ENCODE measurements at regions not wholly inside any gene's neighbourhood (a gene's known extent, or its start where the extent isn't known, plus 50 kb on each side); places are given as distances from the start of the nearest gene placed in this dataset.

DNA sequence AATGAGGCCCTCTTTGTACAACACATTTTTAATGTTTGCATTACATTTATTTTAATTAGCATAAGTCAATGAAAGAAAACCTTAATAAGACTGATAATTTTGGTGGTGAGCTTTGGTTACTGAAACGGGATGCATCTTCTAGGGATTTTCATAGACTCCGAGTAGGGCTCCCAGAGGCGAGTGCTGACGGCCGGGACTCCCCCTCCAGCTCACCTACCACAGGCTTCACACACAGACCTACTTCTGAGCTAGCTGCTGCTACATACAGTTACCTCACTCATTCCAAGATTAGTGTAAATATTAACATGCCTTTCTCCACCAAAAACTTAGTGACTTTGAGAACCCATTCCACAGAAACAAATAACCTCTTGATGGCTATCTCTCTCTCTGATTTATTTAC is 271.1 kb downstream of the GALR1 start:
- DNase-seq (ENCODE audit: low read depth): no peak

DNA sequence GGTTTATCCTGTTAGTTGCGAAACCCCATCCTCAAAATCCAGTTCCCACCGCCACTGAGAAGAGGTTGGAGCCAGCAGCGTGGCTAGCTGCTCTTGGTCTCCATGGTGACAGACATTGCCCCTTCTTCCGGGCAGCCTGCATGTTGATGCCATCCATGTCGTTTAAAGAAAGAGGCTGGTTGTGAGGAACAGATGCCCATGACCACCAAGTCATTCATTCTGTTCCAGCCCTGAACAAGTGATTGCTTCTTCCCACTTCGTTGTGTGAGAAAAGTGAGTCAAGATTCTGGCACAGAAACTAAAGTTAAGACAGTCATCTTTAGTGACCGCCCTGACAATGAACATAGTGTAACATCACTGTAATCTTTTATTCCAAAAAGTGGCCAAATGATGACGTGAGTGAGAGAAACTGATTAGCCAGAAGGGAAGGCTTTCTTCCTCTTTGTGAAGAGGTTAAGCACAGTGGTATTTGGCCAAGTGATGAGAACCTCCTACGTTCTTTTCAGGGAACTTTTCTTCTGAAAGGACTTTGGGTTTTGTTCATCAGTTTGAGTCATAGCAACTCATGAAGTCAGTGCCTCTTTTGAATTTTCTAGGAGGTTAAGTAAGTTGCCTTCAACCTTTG is 272.5 kb downstream of the GALR1 start:
- no peak for DNase-seq (ENCODE audit: low read depth)

DNA sequence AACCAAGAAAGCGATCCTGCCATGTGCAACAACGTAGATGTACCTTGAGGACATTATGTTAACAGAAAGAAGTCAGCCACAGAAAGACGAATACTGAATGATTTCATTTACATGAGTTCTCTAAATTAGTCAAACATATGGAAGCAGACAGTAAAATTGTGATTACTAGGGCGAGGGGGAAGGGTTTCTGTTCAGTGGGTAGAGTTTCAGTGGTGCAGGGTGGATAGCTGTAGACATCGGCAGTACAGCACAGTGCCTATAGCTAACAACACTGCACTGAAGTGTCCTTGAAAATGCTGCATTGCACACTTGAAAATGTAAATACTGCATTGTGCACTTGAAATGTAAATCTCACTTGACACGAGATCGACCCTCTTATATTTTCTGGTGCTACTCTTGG is 275.3 kb downstream of the GALR1 start:
- DNase-seq (ENCODE audit: low read depth): no peak

DNA sequence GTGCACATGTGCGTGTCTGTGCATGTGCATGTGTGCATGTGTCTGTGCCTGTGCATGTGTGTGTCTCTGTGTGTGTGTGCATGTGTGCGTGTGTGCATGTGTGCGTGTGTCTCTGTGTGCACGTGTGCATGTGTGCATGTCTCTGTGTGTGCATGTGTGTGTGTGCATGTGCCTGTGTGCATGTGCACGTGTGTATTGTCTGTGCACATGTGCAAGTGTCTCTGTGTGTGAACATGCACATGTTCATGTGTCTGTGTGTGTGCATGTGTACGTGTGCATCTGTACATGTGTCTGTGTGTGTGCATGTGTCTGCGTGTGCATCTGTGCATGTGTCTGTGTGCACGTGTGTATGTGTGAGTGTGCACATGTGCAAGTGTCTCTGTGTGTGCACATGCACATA is 277.3 kb downstream of the GALR1 start:
- no peak for DNase-seq (ENCODE audit: low read depth)

DNA sequence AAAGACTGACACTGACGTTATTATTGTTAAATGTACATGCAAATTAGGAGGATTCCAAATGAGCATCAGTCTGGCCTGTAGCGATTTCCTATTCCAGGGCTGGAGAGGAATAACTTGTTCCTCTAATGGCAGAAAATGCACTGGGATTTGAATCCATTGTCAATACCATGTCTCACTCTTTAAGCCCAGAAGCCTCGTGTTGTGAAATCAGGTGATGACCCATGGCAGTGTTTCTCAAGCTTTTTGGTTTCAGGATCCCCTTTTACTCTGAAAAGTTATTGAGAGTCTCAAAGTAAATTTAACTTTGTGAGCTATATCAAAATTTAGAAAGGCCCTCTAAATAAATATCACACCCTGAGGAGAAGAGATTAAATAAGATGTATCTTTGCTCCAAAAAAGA is 279.2 kb downstream of the GALR1 start:
- no peak for DNase-seq (ENCODE audit: low read depth)

DNA sequence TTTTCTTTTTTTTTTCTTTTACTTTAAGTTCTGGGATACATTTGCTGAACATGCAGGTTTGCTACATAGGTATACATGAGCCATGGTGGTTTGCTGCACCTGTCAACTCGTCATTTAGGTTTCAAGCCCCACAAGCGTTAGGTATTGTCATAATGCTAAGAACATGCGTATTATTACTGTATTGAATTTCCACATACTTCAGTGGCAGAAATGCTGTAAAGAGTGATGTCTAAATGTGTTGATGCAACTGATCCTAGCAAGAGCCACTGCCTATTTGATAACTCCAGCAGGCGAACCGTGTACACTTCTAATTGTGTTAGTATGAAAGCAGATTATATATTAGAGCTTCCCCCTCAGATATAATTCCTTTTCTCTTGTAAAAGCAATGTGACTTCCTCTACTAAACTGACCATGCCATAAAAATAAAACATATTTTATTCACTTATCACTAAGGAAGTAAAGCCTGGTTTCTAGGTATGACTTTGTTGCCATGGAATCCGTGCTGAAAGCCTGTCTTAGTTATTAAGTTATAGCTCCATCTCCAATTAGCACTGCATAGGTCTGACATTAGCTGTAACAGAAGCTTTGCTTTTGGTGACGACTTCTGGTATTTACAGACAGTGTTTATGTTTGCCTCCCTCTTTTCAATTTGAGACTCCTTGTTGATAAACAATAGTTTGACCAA is 280.0 kb downstream of the GALR1 start:
- DNase-seq (ENCODE audit: low read depth): no peak

DNA sequence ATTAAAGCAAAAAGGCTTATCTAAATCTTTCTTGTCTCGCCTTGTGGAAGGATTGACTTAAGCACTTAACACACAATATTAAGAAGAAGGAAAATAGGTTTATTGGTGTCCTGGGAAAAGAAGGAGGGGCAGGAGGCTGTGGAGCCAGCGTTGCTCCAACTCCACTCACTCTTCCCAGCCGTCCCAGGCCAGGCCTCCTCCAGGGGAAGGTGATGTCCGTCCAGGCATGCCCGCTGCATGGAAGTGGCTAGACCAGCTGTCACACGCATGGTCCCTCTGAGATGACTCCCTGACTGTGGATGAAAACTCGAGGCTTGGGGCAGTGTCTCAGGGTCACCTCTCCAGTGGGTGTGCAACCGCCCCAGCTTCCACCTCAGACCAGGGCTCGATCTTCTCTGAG is 281.1 kb downstream of the GALR1 start:
- no peak for DNase-seq (ENCODE audit: low read depth)

DNA sequence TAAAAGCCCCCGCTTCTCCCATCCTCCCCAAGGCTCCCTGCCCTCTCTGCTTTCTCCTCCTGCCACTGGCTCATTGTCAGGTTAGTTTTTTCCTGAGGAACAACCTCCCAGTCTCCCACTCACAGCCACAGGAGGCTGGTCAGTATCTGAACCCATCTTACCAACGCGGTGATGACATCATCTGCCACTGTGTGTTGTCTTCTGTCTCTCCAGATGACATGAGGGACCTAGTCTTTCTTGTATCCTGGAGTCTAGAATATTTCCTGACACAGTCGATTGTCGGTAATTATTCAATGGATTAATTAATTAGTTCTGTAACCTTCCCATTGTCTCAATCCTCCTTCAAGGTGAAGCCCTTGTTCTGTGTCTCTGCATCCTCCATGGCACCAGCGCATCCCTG is 290.2 kb downstream of the GALR1 start:
- DNase-seq (ENCODE audit: low read depth): no peak

DNA sequence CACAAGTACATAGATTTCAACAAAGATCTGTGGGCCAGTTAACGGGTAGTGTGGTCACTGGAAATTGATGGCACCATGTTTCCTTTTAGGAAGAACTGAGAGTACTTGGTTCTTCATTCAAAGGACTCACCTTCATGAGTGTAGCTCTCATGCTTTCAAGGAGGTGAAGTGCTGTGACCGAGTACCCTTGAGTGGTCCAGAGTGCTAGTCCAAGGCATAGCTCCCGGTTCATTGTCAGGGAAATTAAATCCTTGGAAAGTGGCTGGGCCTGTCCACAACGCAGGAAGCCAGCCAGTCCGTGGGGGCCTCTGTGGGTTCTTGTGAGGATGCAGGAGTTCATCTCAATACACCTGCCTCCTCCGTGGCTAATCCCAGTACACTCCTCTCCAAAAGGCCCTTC is 295.1 kb downstream of the GALR1 start:
- DNase-seq (ENCODE audit: low read depth): no peak

DNA sequence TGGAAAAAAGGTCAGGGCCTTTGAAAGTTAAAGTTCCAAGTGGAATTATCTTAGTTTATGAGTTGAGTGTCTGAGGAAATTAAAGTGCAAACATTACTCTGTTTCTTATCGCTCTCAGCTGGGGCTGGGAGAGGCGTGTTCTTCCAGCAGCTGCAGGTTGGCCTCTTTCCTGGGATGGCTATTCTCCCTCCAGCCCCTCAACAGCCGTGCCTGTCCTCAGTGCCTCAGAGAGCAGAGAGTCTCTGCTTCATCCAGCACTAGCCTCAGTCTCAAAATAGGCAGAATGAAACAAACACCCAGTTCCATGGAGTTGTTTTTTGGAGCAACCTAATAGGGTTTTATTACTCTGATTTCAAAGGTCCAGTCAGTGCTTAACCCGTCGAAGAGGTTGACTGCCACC is 298.1 kb downstream of the GALR1 start:
- no peak for DNase-seq (ENCODE audit: low read depth)

DNA sequence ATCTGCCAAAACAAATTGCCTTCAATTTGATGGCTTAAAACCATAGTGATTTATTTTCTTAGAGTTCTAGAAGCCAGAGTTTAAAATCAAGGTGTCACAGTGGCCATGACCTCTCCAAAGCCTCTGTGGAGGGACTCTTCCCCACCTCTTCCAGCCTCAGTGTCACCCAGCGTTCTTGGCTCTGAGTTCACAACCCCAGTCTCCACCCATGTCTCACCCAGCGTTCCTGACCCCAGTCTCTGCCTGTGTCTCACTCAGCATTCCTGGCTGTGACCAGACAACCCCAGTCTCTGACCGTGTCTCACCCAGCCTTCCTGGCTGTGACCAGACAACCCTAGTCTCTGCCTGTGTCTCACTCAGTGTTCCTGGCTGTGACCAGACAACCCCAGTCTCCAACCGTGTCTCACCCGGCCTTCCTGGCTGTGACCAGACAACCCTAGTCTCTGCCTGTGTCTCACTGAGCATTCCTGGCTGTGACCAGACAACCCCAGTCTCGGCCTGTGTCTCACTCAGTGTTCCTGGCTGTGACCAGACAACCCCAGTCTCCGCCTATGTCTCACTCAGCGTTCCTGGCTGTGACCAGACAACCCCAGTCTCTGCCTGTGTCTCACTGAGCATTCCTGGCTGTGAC is 299.3 kb downstream of the GALR1 start:
- no peak for DNase-seq (ENCODE audit: low read depth)

DNA sequence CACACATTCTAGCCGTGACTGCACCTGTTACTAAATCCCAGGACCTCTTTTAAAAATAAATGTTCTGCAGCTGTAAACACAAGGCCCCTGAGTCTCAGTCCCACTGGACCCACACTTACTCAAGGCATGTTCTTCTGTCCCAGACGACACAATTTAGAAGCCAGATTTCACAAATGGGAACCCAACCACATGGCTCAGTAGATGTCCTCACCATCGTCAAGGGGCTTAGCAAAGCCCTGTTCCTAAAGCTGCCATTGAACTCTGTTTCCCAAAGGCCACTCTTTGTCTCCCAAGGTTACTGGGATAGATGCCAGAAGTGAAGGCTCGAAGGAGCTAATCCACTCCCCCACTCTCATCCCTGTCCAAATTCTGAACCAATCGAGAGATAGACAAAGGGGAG is 301.0 kb downstream of the GALR1 start:
- no peak for DNase-seq (ENCODE audit: low read depth)

DNA sequence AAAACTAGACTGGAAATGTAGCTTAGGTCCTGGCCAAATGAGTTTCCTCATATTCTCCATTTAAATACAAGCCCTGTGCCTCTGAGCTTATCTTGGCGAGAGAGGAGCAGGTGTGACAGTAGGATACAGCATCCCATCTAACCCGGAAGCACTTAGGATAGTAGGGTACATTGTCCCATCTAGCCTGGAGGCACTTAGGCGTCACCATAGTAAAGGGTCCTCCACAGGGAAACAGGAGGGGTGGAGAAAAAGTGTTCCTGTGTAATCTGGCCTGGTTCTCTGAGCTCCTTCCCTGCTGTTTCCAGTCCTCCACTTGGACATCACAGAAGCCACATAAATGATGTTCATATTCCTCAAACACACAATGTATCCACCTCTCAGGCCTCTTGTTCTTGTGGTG is 301.4 kb downstream of the GALR1 start:
- no peak for DNase-seq (ENCODE audit: low read depth)

DNA sequence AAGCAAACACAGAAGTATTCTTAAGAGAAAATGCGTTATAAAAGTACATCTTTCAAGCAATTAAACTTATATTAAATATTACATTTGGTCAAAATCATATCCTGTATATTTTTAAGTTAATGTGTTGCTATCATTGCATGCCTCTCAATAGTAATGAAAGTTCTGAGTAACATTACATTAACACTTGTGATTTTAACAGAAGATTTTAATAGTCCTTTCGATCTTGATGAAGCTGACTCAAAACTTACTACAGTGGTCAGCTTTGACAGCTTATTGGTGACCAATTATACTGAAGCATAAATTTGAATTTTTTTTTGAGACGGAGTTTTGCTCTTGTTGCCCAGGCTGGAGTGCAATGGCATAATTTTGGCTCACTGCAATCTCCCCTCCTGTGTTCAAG is 303.3 kb downstream of the GALR1 start:
- DNase-seq (ENCODE audit: low read depth): no peak

DNA sequence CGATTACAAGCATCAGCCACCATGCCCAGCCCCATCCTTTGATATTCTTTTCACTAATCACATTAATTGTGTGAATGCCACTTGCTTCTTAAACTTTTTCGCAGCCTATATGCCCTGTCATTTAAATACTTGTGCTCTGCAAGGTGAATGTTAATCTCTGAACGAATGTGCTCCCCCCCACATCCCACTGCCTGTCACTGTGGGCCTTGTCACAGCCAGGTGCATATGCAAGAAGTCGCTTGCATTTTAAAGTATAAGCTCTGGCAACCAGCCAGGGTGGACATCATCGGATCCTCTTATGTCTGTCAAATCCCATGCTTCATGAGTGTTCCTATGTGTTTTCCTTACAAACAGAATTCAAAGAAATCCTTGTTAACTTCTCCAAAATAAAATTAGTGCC is 304.4 kb downstream of the GALR1 start:
- no peak for DNase-seq (ENCODE audit: low read depth)

DNA sequence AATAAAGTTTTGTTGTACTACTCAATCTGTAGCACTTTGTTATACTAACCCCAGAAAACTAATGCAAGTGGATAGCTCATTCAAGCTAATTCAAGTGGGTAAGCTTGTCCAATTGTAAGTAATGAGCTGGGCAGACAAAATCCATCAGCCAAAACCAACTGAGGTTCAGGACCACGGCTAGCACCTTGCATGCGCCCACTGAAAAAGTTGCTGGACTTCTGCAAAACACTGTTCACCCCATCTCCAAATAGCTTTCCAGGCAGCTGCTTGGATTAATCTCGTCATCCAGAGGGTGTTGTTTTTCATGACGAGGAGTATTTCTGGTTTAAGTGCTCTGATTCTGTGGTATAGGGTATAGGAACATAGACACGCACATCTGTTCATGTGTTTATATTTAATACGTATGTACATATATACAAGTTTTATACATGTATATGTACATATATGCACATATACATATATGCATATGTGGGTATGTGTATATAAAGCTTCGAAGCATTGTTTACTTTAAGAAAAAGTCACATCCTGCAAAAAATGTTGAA is 307.5 kb downstream of the GALR1 start:
- DNase-seq (ENCODE audit: low read depth): no peak

DNA sequence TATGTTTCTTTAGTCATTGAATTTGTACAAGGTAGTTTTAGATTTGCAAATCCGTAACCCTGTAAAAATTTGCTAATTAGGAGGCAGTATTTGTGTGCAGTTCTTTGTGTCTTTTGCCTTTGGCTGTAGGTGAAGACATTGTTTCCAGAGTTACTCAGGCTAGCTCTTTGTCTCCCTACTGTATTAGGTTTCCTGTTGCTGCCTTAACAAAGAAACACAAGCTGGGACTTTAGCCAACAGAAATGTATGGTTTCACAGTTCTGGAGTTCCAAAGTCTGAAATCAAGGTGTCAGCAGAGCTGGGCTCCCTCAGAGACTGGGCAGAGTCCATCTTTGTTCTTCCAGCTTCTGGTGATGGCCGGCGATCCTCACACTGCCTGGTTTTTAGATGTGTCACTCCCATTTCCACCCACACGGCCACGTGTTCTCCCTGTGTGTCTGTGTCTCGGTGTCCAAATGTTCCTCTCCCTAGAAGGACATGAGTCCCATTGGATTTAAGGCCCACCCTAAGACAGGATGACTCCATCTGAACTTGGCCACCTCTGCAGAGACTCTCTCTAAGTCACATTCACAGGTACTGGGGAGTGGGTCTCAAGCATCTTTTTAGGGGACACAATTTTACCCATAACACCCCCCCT is 309.7 kb downstream of the GALR1 start:
- no peak for DNase-seq (ENCODE audit: low read depth)

DNA sequence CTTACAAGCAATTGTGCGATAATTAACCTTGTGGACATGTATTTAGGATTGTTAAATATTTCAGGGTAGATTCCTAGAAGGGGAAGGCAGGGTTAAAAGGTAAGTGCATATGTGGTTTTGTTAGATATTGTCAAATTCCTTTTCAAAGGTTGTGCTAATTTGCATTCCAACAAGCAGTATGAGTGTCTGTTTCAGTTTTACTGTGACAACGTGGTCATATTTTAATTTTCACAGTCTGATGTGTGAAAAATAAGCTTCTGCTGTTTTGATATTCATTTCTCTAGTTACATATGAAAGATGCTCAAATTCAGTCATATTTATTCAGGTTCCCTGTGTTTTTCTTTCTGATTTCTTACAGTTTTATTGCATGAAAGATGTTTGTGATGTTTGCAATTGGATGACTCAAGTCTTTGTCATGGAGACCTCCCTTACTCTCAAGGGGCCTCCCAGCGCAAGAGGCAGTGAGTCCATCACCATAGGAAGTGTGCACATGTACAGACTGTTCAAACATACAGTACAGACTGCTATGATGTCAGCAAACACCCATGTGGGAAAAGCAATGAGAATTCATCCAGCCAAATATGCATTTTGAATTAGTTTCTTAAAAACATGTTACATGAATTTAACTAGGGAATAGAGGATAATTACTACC is 310.8 kb downstream of the GALR1 start:
- DNase-seq (ENCODE audit: low read depth): no peak

DNA sequence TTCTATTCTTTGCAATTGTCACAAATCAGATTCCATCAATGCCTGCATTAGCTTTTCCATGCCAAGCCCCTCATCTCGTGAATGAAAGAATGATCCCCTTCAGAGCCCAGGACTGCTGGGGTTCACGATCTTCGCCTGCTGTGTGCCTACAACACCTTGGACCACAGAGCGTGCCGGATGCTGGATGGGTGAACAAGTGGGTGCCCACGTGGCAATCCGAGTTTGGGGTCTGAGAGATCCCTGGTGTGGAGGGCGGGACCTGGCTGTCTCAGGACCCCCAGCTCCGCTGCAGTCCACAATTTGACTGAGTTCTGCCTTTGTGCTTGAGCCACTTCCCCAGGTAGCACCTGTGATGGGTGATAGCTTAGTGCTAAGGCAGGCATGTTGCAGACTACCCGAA is 317.0 kb downstream of the GALR1 start:
- no peak for DNase-seq (ENCODE audit: low read depth)

DNA sequence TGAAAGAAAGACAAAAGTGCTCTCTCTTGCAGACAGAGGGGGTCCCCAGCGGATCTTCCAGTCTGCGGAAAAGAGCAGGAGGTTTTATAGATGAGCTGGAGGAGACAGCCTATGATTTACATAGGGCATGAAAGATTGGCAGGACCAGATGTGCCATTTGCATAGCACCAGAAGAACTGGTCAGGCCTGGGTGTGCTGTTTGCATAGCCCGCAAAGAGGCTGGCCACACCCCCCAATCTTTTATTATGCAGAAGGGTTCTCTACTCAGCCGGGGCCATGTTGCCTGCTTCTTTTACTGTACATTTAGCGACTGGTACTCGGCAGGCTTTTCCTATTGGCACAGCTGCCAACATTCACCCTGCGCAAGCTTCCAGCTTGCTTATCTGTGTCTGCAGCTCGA is 317.6 kb downstream of the GALR1 start:
- DNase-seq (ENCODE audit: low read depth): no peak

DNA sequence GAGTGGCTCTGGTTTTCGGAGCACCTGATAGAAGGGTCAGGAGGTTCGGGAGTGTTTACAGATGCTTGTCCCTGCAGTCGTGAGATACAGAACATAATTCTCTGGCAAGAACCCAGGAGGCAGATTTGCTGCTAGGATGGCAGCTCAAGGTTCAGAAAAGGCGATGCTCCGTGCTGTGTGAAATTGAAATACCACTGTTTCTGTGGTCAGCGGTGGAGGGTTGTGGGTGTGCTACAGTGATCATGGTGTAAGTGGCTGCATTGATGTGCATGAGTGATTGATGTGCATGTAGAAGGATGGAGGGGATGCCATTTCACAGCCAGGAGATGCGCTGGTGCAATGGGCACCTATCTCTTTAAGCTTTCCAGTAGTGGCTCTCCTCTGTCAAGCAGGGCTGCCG is 322.1 kb downstream of the GALR1 start:
- DNase-seq (ENCODE audit: low read depth): no peak

DNA sequence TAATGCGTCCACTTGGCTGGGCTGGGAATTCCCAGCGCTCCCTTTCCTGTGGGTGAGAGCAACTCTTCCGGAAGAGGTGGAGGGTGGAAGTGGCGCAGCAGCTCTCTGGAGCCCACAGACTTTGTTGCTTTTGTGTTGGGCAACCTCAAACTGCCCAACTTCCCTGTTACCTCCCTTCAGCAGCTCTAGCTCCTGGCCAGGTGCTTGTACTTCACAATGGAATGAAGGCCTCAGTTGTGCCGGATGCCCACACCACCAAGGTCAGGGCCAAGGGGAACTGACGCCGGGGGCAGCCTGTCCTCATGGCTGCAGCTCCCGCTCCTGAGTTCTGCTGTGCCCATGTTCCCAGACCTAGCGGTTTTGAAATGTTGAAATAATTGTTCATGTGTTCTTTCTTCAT is 322.9 kb downstream of the GALR1 start:
- DNase-seq (ENCODE audit: low read depth): no peak

DNA sequence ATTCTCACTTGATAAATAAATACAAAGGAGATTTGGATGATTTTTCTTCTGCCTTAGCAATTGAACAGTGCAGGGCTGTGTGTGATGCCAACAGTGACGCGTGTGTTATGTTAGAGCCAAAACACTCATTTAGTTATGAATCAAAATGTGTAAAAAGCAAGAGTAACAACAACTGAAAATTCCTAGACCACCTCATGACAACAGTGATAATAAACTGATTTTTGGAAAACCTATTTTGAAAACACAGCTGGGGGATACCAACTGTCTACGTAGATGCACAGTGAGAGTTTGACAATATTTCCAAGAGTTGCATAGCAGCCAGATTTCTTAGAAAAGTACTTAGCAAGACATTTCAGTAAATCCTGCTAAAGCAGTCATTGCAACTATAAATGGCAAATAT is 323.9 kb downstream of the GALR1 start:
- DNase-seq (ENCODE audit: low read depth): no peak
